GM12878 (cell line): ENCODE measurements at regions not wholly inside any gene's neighbourhood (a gene's known extent, or its start where the extent isn't known, plus 50 kb on each side); places are given as distances from the start of the nearest gene placed in this dataset.

Source experiments
- ATAC-seq: fragments of 200-7000 bp; cut with Tn5 transposase; 3 replicates; pipeline ENCODE4 v1.9.1; 2020; ENCODE audit warnings: mild to moderate bottlenecking, moderate library complexity
- BruUV-seq: library from RNA; stranded (reverse); fragments of 400-500 nt; replicated peaks from 2 replicates; lab custom pipeline; 2021; lab: Mats Ljungman, UMichigan
- CTCF ChIA-PET: fragments of 300-600 bp; sonication (Branson Sonifier 250); formaldehyde crosslinking; extraction: SDS; loops from one replicate; lab custom pipeline; 2021; ENCODE audit warnings: inconsistent platforms; lab: Yijun Ruan, JAX
- POLR2A ChIA-PET: fragments of 350-600 bp; formaldehyde crosslinking; extraction: SDS; loops from one replicate; lab custom pipeline; 2021; ENCODE audit warnings: inconsistent platforms; lab: Charles Lee
- RAD21 ChIA-PET: fragments of 300-600 bp; sonication (Branson Sonifier 250); formaldehyde crosslinking; loops from one replicate; lab custom pipeline; 2023; ENCODE audit warnings: antibody characterized with exemption; ENCODE audit not compliant: unreplicated experiment; lab: Charles Lee
- SMC1A ChIA-PET: fragments of 300-600 bp; sonication (Branson Sonifier 250); formaldehyde crosslinking; loops from one replicate; lab custom pipeline; 2023; ENCODE audit not compliant: unreplicated experiment, uncharacterized antibody; lab: Charles Lee
- DNase-seq: peaks from one replicate; pipeline ENCODE4 v3.0.0-alpha.2; 2011; ENCODE audit warnings: low read depth, low spot score
- FAIRE-seq: peaks from 3 replicates; lab custom pipeline; 2011; peaks lifted over from hg19 to GRCh38; lab: Jason Lieb, UNC
- H2AFZ ChIP-seq: 2 replicates; pipeline ENCODE4 v1.6.0; 2011; ENCODE audit warnings: low read depth, low read length, control low read depth; ENCODE audit not compliant: control insufficient read depth
- H3K27ac ChIP-seq: 2 replicates; pipeline ENCODE4 v1.5.1; 2011; ENCODE audit warnings: control low read depth; ENCODE audit not compliant: control insufficient read depth, insufficient read depth
- H3K27me3 ChIP-seq, 2 experiments: replicated peaks in 1 of 2; 2 replicates each; pipeline versions ENCODE4 v1.6.0 to v1.6.1; 2011; ENCODE audit warnings: low read length in 1 of 2; ENCODE audit not compliant: control insufficient read depth in 2 of 2, insufficient read depth in 2 of 2
- H3K36me3 ChIP-seq, 2 experiments: 2 replicates each; pipeline ENCODE4 v1.5.1; 2011; ENCODE audit warnings: low read length in 1 of 2; ENCODE audit not compliant: control insufficient read depth in 2 of 2, insufficient read depth in 2 of 2
- H3K4me1 ChIP-seq: 2 replicates; pipeline ENCODE4 v1.6.1; 2011; ENCODE audit warnings: mild to moderate bottlenecking, low read length, moderate library complexity, mixed read lengths; ENCODE audit not compliant: control insufficient read depth, insufficient read depth
- H3K4me2 ChIP-seq: 2 replicates; pipeline ENCODE4 v1.6.0; 2011; ENCODE audit warnings: control low read depth; ENCODE audit not compliant: control insufficient read depth, insufficient read depth
- H3K4me3 ChIP-seq: fragments of 200-600 bp; sonication (generic); 2 replicates; pipeline ENCODE4 v1.5.1; 2016
- H3K79me2 ChIP-seq: 2 replicates; pipeline ENCODE4 v1.6.0; 2011; ENCODE audit warnings: low read length; ENCODE audit not compliant: control insufficient read depth, insufficient read depth
- H3K9ac ChIP-seq: 2 replicates; pipeline ENCODE4 v1.8.0; 2011; ENCODE audit warnings: low read length, control low read depth, mixed read lengths; ENCODE audit not compliant: control insufficient read depth, insufficient read depth
- H3K9me3 ChIP-seq: replicated peaks from 3 replicates; pipeline ENCODE4 v1.5.1; 2011; ENCODE audit warnings: mild to moderate bottlenecking, low read length; ENCODE audit not compliant: control insufficient read depth, insufficient read depth
- H4K20me1 ChIP-seq: 2 replicates; pipeline ENCODE4 v1.6.0; 2011; ENCODE audit not compliant: control insufficient read depth, insufficient read depth
- ATF7 ChIP-seq: fragments of 450-650 bp; IDR thresholded peaks from 2 replicates; pipeline ENCODE4 v1.6.1; 2016; ENCODE audit warnings: low read depth, mild to moderate bottlenecking
- BCLAF1 ChIP-seq: fragments of 450-650 bp; IDR thresholded peaks from 2 replicates; pipeline ENCODE4 v1.6.1; 2017; ENCODE audit warnings: antibody characterized with exemption, mild to moderate bottlenecking, moderate library complexity
- BRCA1 ChIP-seq: IDR thresholded peaks from 2 replicates; pipeline ENCODE4 v1.6.1; 2011; ENCODE audit warnings: low read depth, low read length, improper control_type of control experiment
- CHD2 ChIP-seq: IDR thresholded peaks from 2 replicates; pipeline ENCODE4 v1.6.1; 2011; ENCODE audit warnings: low read depth, low read length, improper control_type of control experiment, borderline replicate concordance
- HDAC2 ChIP-seq: fragments of 200-600 bp; sonication (generic); IDR thresholded peaks from 2 replicates; pipeline ENCODE4 v1.6.1; 2017
- IRF4 ChIP-seq: IDR thresholded peaks from 2 replicates; pipeline ENCODE4 v1.6.1; 2011; ENCODE audit warnings: low read depth, low read length
- JUNB ChIP-seq: IDR thresholded peaks from 2 replicates; pipeline ENCODE4 v1.6.1; 2016; ENCODE audit warnings: antibody characterized with exemption, mild to moderate bottlenecking
- JUND ChIP-seq: IDR thresholded peaks from 2 replicates; pipeline ENCODE4 v1.6.1; 2012; ENCODE audit warnings: low read depth, mild to moderate bottlenecking, low read length, improper control_type of control experiment, moderate library complexity
- MAX ChIP-seq: IDR thresholded peaks from 2 replicates; pipeline ENCODE4 v1.6.1; 2012; ENCODE audit warnings: low read depth, low read length, improper control_type of control experiment
- MTA3 ChIP-seq: IDR thresholded peaks from 2 replicates; pipeline ENCODE4 v1.6.1; 2012; ENCODE audit warnings: low read length, inconsistent platforms, borderline replicate concordance
- MYB ChIP-seq: fragments of 150-350 bp; IDR thresholded peaks from 2 replicates; pipeline ENCODE4 v1.6.1; 2014; ENCODE audit warnings: mild to moderate bottlenecking, low read depth, low read length, borderline replicate concordance
- NR2C1 ChIP-seq: fragments of 450-650 bp; IDR thresholded peaks from 2 replicates; pipeline ENCODE4 v1.6.1; 2017; ENCODE audit warnings: antibody characterized with exemption, mild to moderate bottlenecking, moderate library complexity
- RAD51 ChIP-seq: fragments of 450-650 bp; IDR thresholded peaks from 2 replicates; pipeline ENCODE4 v1.6.1; 2016; ENCODE audit warnings: moderate library complexity, mild to moderate bottlenecking, inconsistent platforms
- RUNX3 ChIP-seq: IDR thresholded peaks from 2 replicates; pipeline ENCODE4 v1.6.1; 2012; ENCODE audit warnings: low read length, inconsistent platforms
- SIN3A ChIP-seq: IDR thresholded peaks from 2 replicates; pipeline ENCODE4 v1.6.1; 2012; ENCODE audit warnings: low read depth, low read length, improper control_type of control experiment
- SMARCA5 ChIP-seq: fragments of 450-650 bp; IDR thresholded peaks from 2 replicates; pipeline ENCODE4 v1.6.1; 2017; ENCODE audit warnings: mild to moderate bottlenecking
- SRF ChIP-seq, 2 experiments: IDR thresholded peaks; 2 replicates each; pipeline ENCODE4 v1.6.1; 2011; ENCODE audit warnings: low read depth in 2 of 2, low read length in 2 of 2, mild to moderate bottlenecking in 1 of 2, moderate library complexity in 1 of 2
- ZBTB11 ChIP-seq: fragments of 450-650 bp; formaldehyde crosslinking; IDR thresholded peaks from 2 replicates; pipeline ENCODE4 v1.5.0; 2022; ENCODE audit warnings: mild to moderate bottlenecking, missing genetic modification characterization
- ZSCAN29 ChIP-seq: fragments of 450-650 bp; IDR thresholded peaks from 2 replicates; pipeline ENCODE4 v1.6.1; 2017; ENCODE audit warnings: mild to moderate bottlenecking, moderate library complexity
- WGBS: methylation state at CpG from one replicate; pipeline ENCODE4 v1.1.6; 2016; ENCODE audit warnings: low lambda C conversion rate; ENCODE audit not compliant: insufficient replicate concordance, insufficient coverage; ENCODE audit errors: missing lambda C conversion rate; 5-methylcytosine and 5-hydroxymethylcytosine counted together
- in situ Hi-C: fragments of 300-500 bp; cut with MboI; formaldehyde crosslinking; loops from 9 replicates; pipeline ENCODE4 v1.14.3; 2018; ENCODE audit warnings: mixed read lengths
- intact Hi-C: fragments of 100-400 bp; cut with micrococcal nuclease; formaldehyde crosslinking; loops from one replicate; pipeline ENCODE4 v1.14.2; 2022; ENCODE audit not compliant: unreplicated experiment

- no peaks in the 10 kb centered on the region for H3K36me3 ChIP-seq
- 0% methylated on average over 1 of the region's 1 CpG for WGBS
- no peaks in the 10 kb centered on the region for H3K9me3 ChIP-seq
- no peak overlapping the region for H3K9ac ChIP-seq
- RAD21 ChIA-PET: interaction anchor here (0.7 kb wide), 1 partner anchor 955 kb away, joined by 3 read pairs; no protein-coding TSS in a partner anchor
- FAIRE-seq (no peak), ATAC-seq (no peak), DNase-seq (no peak)
- SMC1A ChIA-PET: no interaction called here
- in situ Hi-C loops (no loop called here), intact Hi-C loops (no loop called here)
- H3K79me2 ChIP-seq: no peaks in the 10 kb centered on the region
- no peaks in the 10 kb centered on the region for H3K4me1 ChIP-seq
- no peak overlapping the region for H3K27ac ChIP-seq
- no peaks in the 10 kb centered on the region for H3K27me3 ChIP-seq
- no peak overlapping the region for H3K4me3 ChIP-seq
- TF ChIP-seq NR2C1: no peak
- no peak for TF ChIP-seq CHD2
- no peak for TF ChIP-seq ATF7
- TF ChIP-seq IRF4: no peak
- no peak for TF ChIP-seq SMARCA5
- TF ChIP-seq SIN3A: no peak
- no peak for TF ChIP-seq MTA3
- TF ChIP-seq JUNB: no peak
- TF ChIP-seq MAX: no peak
- no peak for TF ChIP-seq MYB
- no peak for TF ChIP-seq JUND
- no peak for TF ChIP-seq ZSCAN29
- no peak for TF ChIP-seq RAD51
- TF ChIP-seq RUNX3: no peak
- no peak for TF ChIP-seq HDAC2
- TF ChIP-seq BRCA1: no peak
- TF ChIP-seq ZBTB11 (CRISPR knock-in tag): no peak
- TF ChIP-seq SRF (IDR thresholded peaks at IDR 0.05; ENCODE audit: low read depth in 2 of 2, low read length in 2 of 2): no peak
- no peak for TF ChIP-seq BCLAF1
- no TSS peak for BruUV-seq
- no peak overlapping the region for H3K4me2 ChIP-seq
- no peak overlapping the region for H2AFZ ChIP-seq
- CTCF ChIA-PET: no interaction called here
- POLR2A ChIA-PET: no interaction called here
- no peaks in the 10 kb centered on the region for H4K20me1 ChIP-seq
Measured at GRCh38 chr4:55278316-55278715, 67.7 kb upstream of the SRD5A3 start.
